Karpas-422 (cell line): ENCODE measurements at regions not wholly inside any gene's neighbourhood (a gene's known extent, or its start where the extent isn't known, plus 50 kb on each side); places are given as distances from the start of the nearest gene placed in this dataset.
"Not testable (repeated sequence)": the region's sequence is repeated elsewhere in the genome, so short reads cannot be mapped to it uniquely, and the experiment has no call there.

Experiments used
- DNase-seq: peaks from one replicate; pipeline ENCODE4 v3.0.0-alpha.2; 2015
- H2AFZ ChIP-seq: fragments of 200-600 bp; sonication (generic); 2 replicates; pipeline ENCODE4 v1.6.1; 2014; ENCODE audit warnings: antibody characterized with exemption, low read length, mixed read lengths
- H3K27ac ChIP-seq: fragments of 200-600 bp; sonication (generic); 2 replicates; pipeline ENCODE4 v1.5.1; 2014; ENCODE audit warnings: mild to moderate bottlenecking, low read length, moderate library complexity
- H3K27me3 ChIP-seq: fragments of 200-600 bp; sonication (generic); 2 replicates; pipeline ENCODE4 v1.6.1; 2014; ENCODE audit warnings: low read length, mixed read lengths
- H3K36me3 ChIP-seq: fragments of 200-600 bp; sonication (generic); 2 replicates; pipeline ENCODE4 v1.6.1; 2014; ENCODE audit warnings: low read length, mixed read lengths; ENCODE audit not compliant: insufficient read depth
- H3K4me1 ChIP-seq: fragments of 200-600 bp; sonication (generic); 2 replicates; pipeline ENCODE4 v1.6.1; 2014; ENCODE audit warnings: mild to moderate bottlenecking, low read length, mixed read lengths
- H3K4me2 ChIP-seq: fragments of 200-600 bp; sonication (generic); 2 replicates; pipeline ENCODE4 v1.6.1; 2014; ENCODE audit warnings: low read length, low read depth, mild to moderate bottlenecking; ENCODE audit not compliant: poor library complexity, severe bottlenecking
- H3K4me3 ChIP-seq: fragments of 200-600 bp; sonication (generic); 2 replicates; pipeline ENCODE4 v1.5.1; 2014; ENCODE audit warnings: mild to moderate bottlenecking, antibody characterized with exemption, low read length, mixed read lengths
- H3K79me2 ChIP-seq: fragments of 200-600 bp; sonication (generic); 2 replicates; pipeline ENCODE4 v1.6.1; 2014; ENCODE audit warnings: mild to moderate bottlenecking, low read length, mixed read lengths
- H3K9ac ChIP-seq: fragments of 200-600 bp; sonication (generic); 2 replicates; pipeline ENCODE4 v1.6.0; 2014; ENCODE audit warnings: low read length
- H3K9me2 ChIP-seq: fragments of 200-600 bp; sonication (generic), shearing (Covaris generic); replicated peaks from 2 replicates; pipeline ENCODE4 v1.6.0; 2014; ENCODE audit warnings: mild to moderate bottlenecking, low read length, moderate library complexity; ENCODE audit not compliant: insufficient read depth
- H3K9me3 ChIP-seq: fragments of 300-700, 200-600 bp; sonication (generic); 2 replicates; pipeline ENCODE4 v1.6.1; 2014; ENCODE audit warnings: low read length, mixed read lengths
- H4K20me1 ChIP-seq: fragments of 200-600 bp; sonication (generic); 2 replicates; pipeline ENCODE4 v1.6.1; 2014; ENCODE audit warnings: mild to moderate bottlenecking, antibody characterized with exemption, low read length, low read depth; ENCODE audit not compliant: insufficient read depth

- Histone ChIP-seq H3K9me2 (no peaks in the 10 kb centered on the region), H2AFZ (no peak overlapping the region)
These were observed 134.7 kb upstream of the PGR start for GRCh38 chr11:101264306-101264705.

GRCh38 chr11:101262995-101263394, 133.4 kb upstream of the PGR start:
- Histone ChIP-seq H3K9ac (no peak overlapping the region), H3K4me3 (no peak overlapping the region), H3K4me2 (no peak overlapping the region), H3K9me3 (peaks cover 44% of the 10 kb centered on the region), H3K79me2 (no peaks in the 10 kb centered on the region), H3K9me2 (no peaks in the 10 kb centered on the region), H3K4me1 (no peaks in the 10 kb centered on the region), H3K27ac (no peak overlapping the region), H2AFZ (no peak overlapping the region), H3K27me3 (no peaks in the 10 kb centered on the region), H3K36me3 (no peaks in the 10 kb centered on the region), H4K20me1 (no peaks in the 10 kb centered on the region)
- DNase-seq: no peak

More at GRCh38 chr11:101264306-101264705, 134.7 kb upstream of the PGR start:
- Histone ChIP-seq H3K9me3 (peaks cover 44% of the 10 kb centered on the region), H3K79me2 (no peaks in the 10 kb centered on the region), H3K27ac (no peak overlapping the region), H3K4me1 (no peaks in the 10 kb centered on the region), H3K4me3 (no peak overlapping the region), H3K4me2 (no peak overlapping the region), H4K20me1 (no peaks in the 10 kb centered on the region), H3K36me3 (no peaks in the 10 kb centered on the region), H3K9ac (no peak overlapping the region), H3K27me3 (no peaks in the 10 kb centered on the region)
- DNase-seq: no peak

GRCh38 chr11:101262258-101262657, 132.6 kb upstream of the PGR start:
- Histone ChIP-seq H3K9ac (no peak overlapping the region), H4K20me1 (no peaks in the 10 kb centered on the region), H3K79me2 (no peaks in the 10 kb centered on the region), H2AFZ (no peak overlapping the region), H3K4me3 (no peak overlapping the region), H3K4me1 (no peaks in the 10 kb centered on the region), H3K36me3 (no peaks in the 10 kb centered on the region), H3K9me2 (no peaks in the 10 kb centered on the region), H3K9me3 (peaks cover 40% of the 10 kb centered on the region), H3K4me2 (no peak overlapping the region), H3K27ac (no peak overlapping the region), H3K27me3 (no peaks in the 10 kb centered on the region)
- no peak for DNase-seq

- no peak overlapping the region for H3K4me2 ChIP-seq
- H3K4me3 ChIP-seq: no peak overlapping the region
- no peaks in the 10 kb centered on the region for H3K4me1 ChIP-seq
- H3K36me3 ChIP-seq: no peaks in the 10 kb centered on the region
- peaks cover 23% of the 10 kb centered on the region for H3K9me3 ChIP-seq
- H2AFZ ChIP-seq: no peak overlapping the region
- no peaks in the 10 kb centered on the region for H3K27me3 ChIP-seq
- no peaks in the 10 kb centered on the region for H4K20me1 ChIP-seq
- no peaks in the 10 kb centered on the region for H3K9me2 ChIP-seq
- no peak overlapping the region for H3K9ac ChIP-seq
- H3K27ac ChIP-seq: no peak overlapping the region
- H3K79me2 ChIP-seq: no peaks in the 10 kb centered on the region
- DNase-seq: no peak
These were observed 125.4 kb upstream of the PGR start for GRCh38 chr11:101255036-101255435.

- no peak for DNase-seq
- H3K9ac ChIP-seq: no peak overlapping the region
- no peaks in the 10 kb centered on the region for H3K27me3 ChIP-seq
- no peak overlapping the region for H2AFZ ChIP-seq
- H4K20me1 ChIP-seq: no peaks in the 10 kb centered on the region
- H3K79me2 ChIP-seq: no peaks in the 10 kb centered on the region
- no peaks in the 10 kb centered on the region for H3K4me1 ChIP-seq
- no peak overlapping the region for H3K4me2 ChIP-seq
- no peaks in the 10 kb centered on the region for H3K9me2 ChIP-seq
- peaks cover 18% of the 10 kb centered on the region for H3K9me3 ChIP-seq
- no peak overlapping the region for H3K27ac ChIP-seq
- H3K4me3 ChIP-seq: no peak overlapping the region
- no peaks in the 10 kb centered on the region for H3K36me3 ChIP-seq
These were observed 124.4 kb upstream of the PGR start for GRCh38 chr11:101254037-101254436.

- H3K27ac ChIP-seq, DNase-seq, H3K9ac ChIP-seq, H3K36me3 ChIP-seq, H2AFZ ChIP-seq, H3K4me1 ChIP-seq, H3K9me2 ChIP-seq, H3K4me2 ChIP-seq, H3K27me3 ChIP-seq, H3K4me3 ChIP-seq, H4K20me1 ChIP-seq, H3K79me2 ChIP-seq: not testable (repeated sequence)
- H3K9me3 ChIP-seq: peaks cover 34% of the 10 kb centered on the region
These were observed 116.0 kb upstream of the PGR start for GRCh38 chr11:101245635-101246034.

GRCh38 chr11:101245081-101245480, 115.5 kb upstream of the PGR start:
- H3K9me3 ChIP-seq: peaks cover 34% of the 10 kb centered on the region
- not testable (repeated sequence) for H3K36me3 ChIP-seq, DNase-seq, H3K9me2 ChIP-seq, H3K4me2 ChIP-seq, H3K27ac ChIP-seq, H4K20me1 ChIP-seq, H3K4me1 ChIP-seq, H2AFZ ChIP-seq, H3K4me3 ChIP-seq, H3K27me3 ChIP-seq, H3K79me2 ChIP-seq, H3K9ac ChIP-seq

GRCh38 chr11:101241160-101241795, 111.7 kb upstream of the PGR start:
- H4K20me1 ChIP-seq: no peaks in the 10 kb centered on the region
- no peaks in the 10 kb centered on the region for H3K79me2 ChIP-seq
- no peak for DNase-seq
- H3K4me1 ChIP-seq: no peaks in the 10 kb centered on the region
- H3K27ac ChIP-seq: no peak overlapping the region
- H3K4me3 ChIP-seq: no peak overlapping the region
- H3K9me3 ChIP-seq: peaks cover 29% of the 10 kb centered on the region
- H3K27me3 ChIP-seq: no peaks in the 10 kb centered on the region
- H3K9ac ChIP-seq: no peak overlapping the region
- no peak overlapping the region for H3K4me2 ChIP-seq
- H3K9me2 ChIP-seq: no peaks in the 10 kb centered on the region
- H2AFZ ChIP-seq: no peak overlapping the region
- no peaks in the 10 kb centered on the region for H3K36me3 ChIP-seq
